Progenitor cell of endocrine pancreas (in vitro differentiated cells): ENCODE measurements at regions not wholly inside any gene's neighbourhood (a gene's known extent, or its start where the extent isn't known, plus 50 kb on each side); places are given as distances from the start of the nearest gene placed in this dataset.

Source experiments
- DNase-seq: peaks from one replicate; pipeline ENCODE4 v3.0.0; 2021; ENCODE audit warnings: low spot score; ENCODE audit not compliant: unreplicated experiment
- H3K27ac Mint-ChIP-seq: 2 replicates; pipeline ENCODE4 v1.8.0; 2021; ENCODE audit warnings: mild to moderate bottlenecking, moderate library complexity, mixed read lengths
- H3K27me3 Mint-ChIP-seq: 2 replicates; pipeline ENCODE4 v1.8.0; 2021; ENCODE audit warnings: mixed read lengths
- H3K36me3 Mint-ChIP-seq: 2 replicates; pipeline ENCODE4 v1.8.0; 2022; ENCODE audit warnings: mixed read lengths; ENCODE audit not compliant: insufficient read depth
- H3K4me1 Mint-ChIP-seq: 2 replicates; pipeline ENCODE4 v1.8.0; 2021; ENCODE audit warnings: low read depth, mixed read lengths
- H3K4me3 Mint-ChIP-seq: 2 replicates; pipeline ENCODE4 v1.8.0; 2021; ENCODE audit warnings: low read depth, mild to moderate bottlenecking, moderate library complexity, mixed read lengths
- H3K9me3 Mint-ChIP-seq: 2 replicates; pipeline ENCODE4 v1.8.0; 2021; ENCODE audit warnings: low read depth, mixed read lengths
- CTCF ChIP-seq: fragments of 200-600 bp; sonication (generic); IDR thresholded peaks from one replicate; pipeline ENCODE4 v1.5.0; 2021; ENCODE audit warnings: antibody characterized with exemption, mild to moderate bottlenecking; ENCODE audit not compliant: unreplicated experiment

GRCh38 chr2:7448578-7449264 lies 531.5 kb downstream of the RNF144A start:
- no peaks in the 10 kb centered on the region for H3K36me3 Mint-ChIP-seq

GRCh38 chr2:7449298-7449697 lies 532.1 kb downstream of the RNF144A start:
- H3K36me3 Mint-ChIP-seq: no peaks in the 10 kb centered on the region
- H3K4me3 Mint-ChIP-seq: no peak overlapping the region
- no peaks in the 10 kb centered on the region for H3K4me1 Mint-ChIP-seq
- peaks cover 3% of the 10 kb centered on the region for H3K27me3 Mint-ChIP-seq
- no peaks in the 10 kb centered on the region for H3K9me3 Mint-ChIP-seq
- H3K27ac Mint-ChIP-seq: no peak overlapping the region
- DNase-seq: no peak
- no peak for TF ChIP-seq CTCF

More at GRCh38 chr2:7448578-7449264, 531.5 kb downstream of the RNF144A start:
- Mint-ChIP-seq H3K27me3 (peaks cover 3% of the 10 kb centered on the region), H3K4me1 (no peaks in the 10 kb centered on the region), H3K9me3 (no peaks in the 10 kb centered on the region), H3K27ac (no peak overlapping the region), H3K4me3 (no peak overlapping the region)
- TF ChIP-seq CTCF: no peak
- DNase-seq: no peak

- Mint-ChIP-seq H3K27me3 (peaks cover 3% of the 10 kb centered on the region), H3K4me1 (no peaks in the 10 kb centered on the region), H3K4me3 (no peak overlapping the region), H3K27ac (no peak overlapping the region), H3K9me3 (no peaks in the 10 kb centered on the region), H3K36me3 (no peaks in the 10 kb centered on the region)
- TF ChIP-seq CTCF: no peak
- DNase-seq: no peak
Observed at GRCh38 chr2:7450188-7450832, 533.1 kb downstream of the RNF144A start.

GRCh38 chr2:7450833-7451190 lies 533.6 kb downstream of the RNF144A start:
- peaks cover 3% of the 10 kb centered on the region for H3K27me3 Mint-ChIP-seq
- no peak for TF ChIP-seq CTCF
- no peak overlapping the region for H3K27ac Mint-ChIP-seq
- H3K9me3 Mint-ChIP-seq: no peaks in the 10 kb centered on the region
- H3K4me3 Mint-ChIP-seq: no peak overlapping the region
- H3K36me3 Mint-ChIP-seq: no peaks in the 10 kb centered on the region
- no peak for DNase-seq
- no peaks in the 10 kb centered on the region for H3K4me1 Mint-ChIP-seq

GRCh38 chr2:7452110-7452876 lies 535.1 kb downstream of the RNF144A start:
- Mint-ChIP-seq H3K4me1 (no peaks in the 10 kb centered on the region), H3K36me3 (no peaks in the 10 kb centered on the region), H3K27me3 (peaks cover 3% of the 10 kb centered on the region), H3K4me3 (no peak overlapping the region), H3K27ac (no peak overlapping the region), H3K9me3 (no peaks in the 10 kb centered on the region)
- DNase-seq: no peak
- no peak for TF ChIP-seq CTCF
